HEK293 (cell line): ENCODE measurements at regions not wholly inside any gene's neighbourhood (a gene's known extent, or its start where the extent isn't known, plus 50 kb on each side); places are given as distances from the start of the nearest gene placed in this dataset.

Experiments used
- CTCF ChIA-PET: fragments of 350-600 bp; formaldehyde crosslinking; extraction: SDS; loops from one replicate; lab custom pipeline; 2021; ENCODE audit warnings: antibody characterized with exemption; lab: Yijun Ruan, JAX
- POLR2A ChIA-PET: fragments of 300-600 bp; formaldehyde crosslinking; extraction: SDS; loops from one replicate; lab custom pipeline; 2020; ENCODE audit warnings: antibody characterized with exemption, inconsistent platforms; lab: Yijun Ruan, JAX
- H3K27ac ChIP-seq: fragments of 200-500 bp; sonication (Bioruptor generic); 2 replicates; pipeline ENCODE4 v1.5.1; 2014; ENCODE audit warnings: low read depth, low read length, control low read depth, inconsistent platforms; ENCODE audit errors: extremely low read depth
- H3K36me3 ChIP-seq, 2 experiments: fragments of 200-500 bp in 1 of 2; sonication (Bioruptor generic) in 1 of 2; 1 replicate in 1 of 2; 2 replicates in 1 of 2; pipeline ENCODE4 v1.5.1; 2014 to 2017; ENCODE audit warnings: inconsistent platforms in 2 of 2, low read length in 2 of 2; ENCODE audit not compliant: control insufficient read depth in 2 of 2, insufficient read depth in 1 of 2
- H3K4me1 ChIP-seq: fragments of 200-500 bp; sonication (Bioruptor generic); 2 replicates; pipeline ENCODE4 v1.5.1; 2014; ENCODE audit warnings: mild to moderate bottlenecking, low read length, inconsistent platforms; ENCODE audit not compliant: control insufficient read depth, insufficient read depth
- H3K4me3 ChIP-seq: 2 replicates; pipeline ENCODE4 v1.5.1; 2011; ENCODE audit warnings: low read depth, mild to moderate bottlenecking, control low read depth, low read length, moderate library complexity
- H3K9me3 ChIP-seq: fragments of 200-500 bp; sonication (Bioruptor generic); 2 replicates; pipeline ENCODE4 v1.5.1; 2014; ENCODE audit warnings: low read depth, low read length, inconsistent platforms; ENCODE audit not compliant: control insufficient read depth, insufficient read depth
- ATF2 ChIP-seq: fragments of 450-650 bp; formaldehyde crosslinking; IDR thresholded peaks from 2 replicates; pipeline ENCODE4 v1.5.1; 2016; ENCODE audit warnings: missing biosample characterization, missing genetic modification characterization, low read depth
- CTCF ChIP-seq: fragments of 450-650 bp; formaldehyde crosslinking; IDR thresholded peaks from 2 replicates; pipeline ENCODE4 v1.5.1; 2016; ENCODE audit warnings: missing biosample characterization, missing genetic modification characterization
- EGR2 ChIP-seq: fragments of 450-650 bp; formaldehyde crosslinking; IDR thresholded peaks from 2 replicates; pipeline ENCODE4 v1.5.1; 2016; ENCODE audit warnings: low read depth, missing biosample characterization, missing genetic modification characterization
- FEZF1 ChIP-seq: fragments of 450-650 bp; formaldehyde crosslinking; IDR thresholded peaks from 2 replicates; pipeline ENCODE4 v1.5.1; 2016; ENCODE audit warnings: missing biosample characterization, missing genetic modification characterization
- GLIS2 ChIP-seq: fragments of 450-650 bp; formaldehyde crosslinking; IDR thresholded peaks from 2 replicates; pipeline ENCODE4 v1.5.1; 2016; ENCODE audit warnings: missing biosample characterization, missing genetic modification characterization
- IKZF3 ChIP-seq: fragments of 450-650 bp; IDR thresholded peaks from 2 replicates; pipeline ENCODE4 v1.5.0; 2018; ENCODE audit warnings: missing biosample characterization, mild to moderate bottlenecking, missing genetic modification characterization, moderate library complexity
- OSR2 ChIP-seq: fragments of 450-650 bp; formaldehyde crosslinking; IDR thresholded peaks from 2 replicates; pipeline ENCODE4 v1.5.1; 2016; ENCODE audit warnings: missing biosample characterization, missing genetic modification characterization
- ZBTB20 ChIP-seq: fragments of 450-650 bp; formaldehyde crosslinking; IDR thresholded peaks from 2 replicates; pipeline ENCODE4 v1.5.1; 2016; ENCODE audit warnings: missing biosample characterization, missing genetic modification characterization
- ZBTB21 ChIP-seq: fragments of 450-650 bp; formaldehyde crosslinking; IDR thresholded peaks from 2 replicates; pipeline ENCODE4 v1.5.1; 2017; ENCODE audit warnings: missing biosample characterization, missing genetic modification characterization
- ZEB2 ChIP-seq: fragments of 450-650 bp; formaldehyde crosslinking; IDR thresholded peaks from 2 replicates; pipeline ENCODE4 v1.5.1; 2016; ENCODE audit warnings: missing biosample characterization, missing genetic modification characterization
- ZNF148 ChIP-seq: fragments of 450-650 bp; formaldehyde crosslinking; IDR thresholded peaks from 2 replicates; pipeline ENCODE4 v1.5.0; 2017; ENCODE audit warnings: missing biosample characterization, missing genetic modification characterization, borderline replicate concordance
- ZNF16 ChIP-seq: fragments of 450-650 bp; formaldehyde crosslinking; IDR thresholded peaks from 2 replicates; pipeline ENCODE4 v1.5.1; 2016; ENCODE audit warnings: low read depth, missing biosample characterization, missing genetic modification characterization
- ZNF248 ChIP-seq: fragments of 450-650 bp; formaldehyde crosslinking; IDR thresholded peaks from 2 replicates; pipeline ENCODE4 v1.5.1; 2017; ENCODE audit warnings: missing biosample characterization, missing genetic modification characterization
- ZNF292 ChIP-seq: fragments of 450-650 bp; formaldehyde crosslinking; IDR thresholded peaks from 2 replicates; pipeline ENCODE4 v1.5.1; 2016; ENCODE audit warnings: low read depth, missing biosample characterization, missing genetic modification characterization, borderline replicate concordance
- ZNF311 ChIP-seq: fragments of 450-650 bp; formaldehyde crosslinking; IDR thresholded peaks from 2 replicates; pipeline ENCODE4 v1.5.1; 2017; ENCODE audit warnings: missing biosample characterization, missing genetic modification characterization, borderline replicate concordance
- ZNF335 ChIP-seq: fragments of 450-650 bp; formaldehyde crosslinking; conservative IDR thresholded peaks from 2 replicates; pipeline ENCODE4 v1.5.1; 2016; ENCODE audit warnings: missing biosample characterization, missing genetic modification characterization
- ZNF37A ChIP-seq: fragments of 450-650 bp; IDR thresholded peaks from 2 replicates; pipeline ENCODE4 v1.5.1; 2018; ENCODE audit warnings: missing biosample characterization, missing genetic modification characterization
- ZNF513 ChIP-seq: fragments of 450-650 bp; IDR thresholded peaks from 2 replicates; pipeline ENCODE4 v1.5.1; 2018; ENCODE audit warnings: missing biosample characterization, missing genetic modification characterization
- ZNF558 ChIP-seq: fragments of 450-650 bp; formaldehyde crosslinking; IDR thresholded peaks from 2 replicates; pipeline ENCODE4 v1.5.1; 2016; ENCODE audit warnings: missing biosample characterization, missing genetic modification characterization
- ZNF658 ChIP-seq: fragments of 450-650 bp; formaldehyde crosslinking; IDR thresholded peaks from 2 replicates; pipeline ENCODE4; 2016; ENCODE audit warnings: missing biosample characterization, missing genetic modification characterization
- ZNF701 ChIP-seq: fragments of 450-650 bp; formaldehyde crosslinking; IDR thresholded peaks from 2 replicates; pipeline ENCODE4 v1.5.1; 2016; ENCODE audit warnings: missing biosample characterization, missing genetic modification characterization
- ZNF777 ChIP-seq: fragments of 450-650 bp; formaldehyde crosslinking; IDR thresholded peaks from 2 replicates; pipeline ENCODE4 v1.5.1; 2017; ENCODE audit warnings: missing biosample characterization, missing genetic modification characterization, borderline replicate concordance
- ZNF837 ChIP-seq: fragments of 450-650 bp; formaldehyde crosslinking; IDR thresholded peaks from 2 replicates; pipeline ENCODE4 v1.5.1; 2016; ENCODE audit warnings: missing biosample characterization, missing genetic modification characterization
- ZSCAN4 ChIP-seq: fragments of 450-650 bp; formaldehyde crosslinking; IDR thresholded peaks from 2 replicates; pipeline ENCODE4 v1.5.1; 2017; ENCODE audit warnings: missing biosample characterization, missing genetic modification characterization

GRCh38 chr18:76212960-76213359 is 282.1 kb downstream of the ZNF516 start:
- H3K4me3 ChIP-seq = no peak overlapping the region
- no peak overlapping the region for H3K27ac ChIP-seq
- H3K4me1 ChIP-seq = no peaks in the 10 kb centered on the region
- POLR2A ChIA-PET = no interaction called here
- no peak for TF ChIP-seq ZNF837
- no peak for TF ChIP-seq FEZF1 (tag by site-specific recombination)
- no peak for TF ChIP-seq ZBTB20 (tag by site-specific recombination)
- TF ChIP-seq ZNF148 = no peak
- TF ChIP-seq ZNF335 (tag by site-specific recombination) = no peak
- TF ChIP-seq GLIS2 = no peak
- TF ChIP-seq ZNF513 (tag by site-specific recombination) = no peak
- no peak for TF ChIP-seq ZSCAN4 (tag by site-specific recombination)
- TF ChIP-seq EGR2 = no peak
- H3K9me3 ChIP-seq = no peaks in the 10 kb centered on the region
- H3K36me3 ChIP-seq = no peaks in the 10 kb centered on the region
- CTCF ChIA-PET = no interaction called here

- H3K27ac ChIP-seq = no peak overlapping the region
- H3K4me1 ChIP-seq = no peaks in the 10 kb centered on the region
- no peak overlapping the region for H3K4me3 ChIP-seq
- no peaks in the 10 kb centered on the region for H3K9me3 ChIP-seq
- no peaks in the 10 kb centered on the region for H3K36me3 ChIP-seq
- TF ChIP-seq EGR2 (no peak), ZNF777 (no peak), OSR2 (tag by site-specific recombination) (no peak), ZNF701 (no peak), ZBTB21 (tag by site-specific recombination) (no peak), ZEB2 (tag by site-specific recombination) (no peak), ZNF558 (tag by site-specific recombination) (no peak), ZNF658 (tag by site-specific recombination) (no peak), ZNF292 (tag by site-specific recombination) (no peak), ZNF37A (tag by site-specific recombination) (no peak), ZNF16 (tag by site-specific recombination) (no peak), CTCF (no peak), IKZF3 (tag by site-specific recombination) (no peak), ATF2 (tag by site-specific recombination) (no peak), ZNF311 (tag by site-specific recombination) (no peak), GLIS2 (no peak), ZNF248 (tag by site-specific recombination) (no peak)
- POLR2A ChIA-PET = no interaction called here
- CTCF ChIA-PET = interaction anchor here (1.0 kb wide), 1 partner anchor 47 kb away, joined by 4 read pairs; no protein-coding TSS in a partner anchor
These were observed 285.4 kb downstream of the ZNF516 start for GRCh38 chr18:76209597-76209996.
